ENCODE measurements at regions not wholly inside any gene's neighbourhood (a gene's known extent, or its start where the extent isn't known, plus 50 kb on each side); places are given as distances from the start of the nearest gene placed in this dataset.

DNA sequence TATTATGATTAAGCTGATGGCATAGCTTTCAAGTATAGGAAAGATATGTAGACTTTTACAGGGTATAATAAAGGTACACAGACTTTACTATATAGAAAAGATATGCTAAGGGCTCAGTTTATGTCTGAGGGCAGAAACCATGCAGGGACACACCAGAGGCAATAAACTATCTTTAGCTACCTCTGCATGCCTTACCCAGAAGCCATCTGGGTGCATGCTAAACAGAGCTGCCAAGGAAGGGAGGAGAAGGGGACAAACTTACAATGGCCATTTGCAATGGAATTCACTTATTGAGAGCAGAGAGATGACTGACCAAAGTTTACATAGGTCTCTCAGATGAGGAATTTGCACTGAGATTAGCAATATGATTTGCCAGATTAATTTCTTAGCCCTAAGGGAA lies 143.1 kb upstream of the NR4A3 start:
- no peak overlapping the region for H3K4me3 ChIP-seq
- H3K36me3 ChIP-seq, result no peaks in the 10 kb centered on the region
- no peaks in the 10 kb centered on the region for H3K4me1 ChIP-seq
- TF ChIP-seq, protein P1, sequence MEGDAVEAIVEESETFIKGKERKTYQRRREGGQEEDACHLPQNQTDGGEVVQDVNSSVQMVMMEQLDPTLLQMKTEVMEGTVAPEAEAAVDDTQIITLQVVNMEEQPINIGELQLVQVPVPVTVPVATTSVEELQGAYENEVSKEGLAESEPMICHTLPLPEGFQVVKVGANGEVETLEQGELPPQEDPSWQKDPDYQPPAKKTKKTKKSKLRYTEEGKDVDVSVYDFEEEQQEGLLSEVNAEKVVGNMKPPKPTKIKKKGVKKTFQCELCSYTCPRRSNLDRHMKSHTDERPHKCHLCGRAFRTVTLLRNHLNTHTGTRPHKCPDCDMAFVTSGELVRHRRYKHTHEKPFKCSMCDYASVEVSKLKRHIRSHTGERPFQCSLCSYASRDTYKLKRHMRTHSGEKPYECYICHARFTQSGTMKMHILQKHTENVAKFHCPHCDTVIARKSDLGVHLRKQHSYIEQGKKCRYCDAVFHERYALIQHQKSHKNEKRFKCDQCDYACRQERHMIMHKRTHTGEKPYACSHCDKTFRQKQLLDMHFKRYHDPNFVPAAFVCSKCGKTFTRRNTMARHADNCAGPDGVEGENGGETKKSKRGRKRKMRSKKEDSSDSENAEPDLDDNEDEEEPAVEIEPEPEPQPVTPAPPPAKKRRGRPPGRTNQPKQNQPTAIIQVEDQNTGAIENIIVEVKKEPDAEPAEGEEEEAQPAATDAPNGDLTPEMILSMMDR (IDR thresholded peaks at IDR 0.05), result no peak
- no peaks in the 10 kb centered on the region for H3K27me3 ChIP-seq
- DNase-seq (no peak), ATAC-seq (no peak)
- intact Hi-C loops (cut with DNase I), result no loop called here
- peaks cover 0 to 11% of the 10 kb centered on the region in 2 donors for H3K9me3 ChIP-seq
- H3K27ac ChIP-seq, result no peak overlapping the region

DNA sequence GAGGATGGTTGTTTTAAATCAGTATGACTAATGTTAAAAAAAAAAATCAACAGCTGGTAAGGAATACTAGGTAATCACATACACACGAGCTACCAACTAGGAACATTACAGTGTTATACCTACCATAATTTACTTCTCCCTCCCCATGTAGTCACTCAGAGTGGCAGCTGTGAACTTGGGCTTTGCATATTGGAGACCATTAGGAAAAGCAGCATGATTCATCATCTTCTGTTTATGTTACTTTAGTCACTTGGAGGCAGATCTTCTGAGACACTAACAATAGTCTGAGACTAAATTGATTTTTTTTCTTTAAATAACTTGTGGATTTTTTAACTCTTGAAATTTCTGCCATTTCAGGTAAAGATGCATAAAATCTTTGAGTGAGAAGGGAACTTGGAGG lies 141.5 kb upstream of the NR4A3 start:
- no peaks in the 10 kb centered on the region for H3K36me3 ChIP-seq
- H3K27me3 ChIP-seq, result no peaks in the 10 kb centered on the region
- DNase-seq, result no peak
- intact Hi-C loops (cut with DNase I), result no loop called here
- no peak for ATAC-seq
- TF ChIP-seq, protein P1 (IDR thresholded peaks at IDR 0.05), result no peak
- H3K27ac ChIP-seq, result no peak overlapping the region
- peaks cover 0 to 11% of the 10 kb centered on the region in 2 donors for H3K9me3 ChIP-seq
- no peak overlapping the region for H3K4me3 ChIP-seq
- H3K4me1 ChIP-seq, result no peaks in the 10 kb centered on the region

GRCh38 chr9:99681113-99681512 lies 140.6 kb upstream of the NR4A3 start:
- Histone ChIP-seq H3K27me3 (no peaks in the 10 kb centered on the region), H3K27ac (no peak overlapping the region), H3K9me3 (peaks cover 0 to 6% of the 10 kb centered on the region in 2 donors), H3K4me1 (no peaks in the 10 kb centered on the region), H3K4me3 (no peak overlapping the region), H3K36me3 (no peaks in the 10 kb centered on the region)
- intact Hi-C loops (cut with DNase I), result no loop called here
- ATAC-seq, result no peak
- TF ChIP-seq, protein P1 (IDR thresholded peaks at IDR 0.05), result no peak
- DNase-seq, result no peak

DNA sequence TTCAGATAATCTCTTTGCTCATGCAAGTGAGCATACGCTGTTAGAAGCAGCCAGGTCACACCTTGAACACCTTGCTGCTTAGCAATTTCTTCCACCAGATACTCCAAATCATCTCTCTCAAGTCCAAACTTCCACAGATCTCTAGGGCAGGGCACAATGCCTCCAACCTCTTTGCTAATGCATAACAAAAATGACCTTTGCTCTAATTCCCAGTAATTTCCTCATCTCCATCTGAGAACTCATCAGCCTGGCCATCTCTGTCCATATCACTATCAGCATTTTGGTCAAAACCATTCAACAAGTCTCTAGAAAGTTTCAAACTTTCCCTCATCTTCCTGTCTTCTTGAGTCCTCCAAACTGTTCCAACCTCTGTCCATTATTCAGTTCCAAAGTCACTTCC lies 139.3 kb upstream of the NR4A3 start:
- no peak overlapping the region for H3K27ac ChIP-seq
- no peaks in the 10 kb centered on the region for H3K9me3 ChIP-seq
- DNase-seq (no peak), ATAC-seq (no peak)
- intact Hi-C loops (cut with DNase I), result no loop called here
- TF ChIP-seq, protein P1 (IDR thresholded peaks at IDR 0.05), result no peak
- no peaks in the 10 kb centered on the region for H3K4me1 ChIP-seq
- no peaks in the 10 kb centered on the region for H3K27me3 ChIP-seq
- H3K36me3 ChIP-seq, result no peaks in the 10 kb centered on the region
- H3K4me3 ChIP-seq, result no peak overlapping the region

GRCh38 chr9:99682870-99683269 lies 138.8 kb upstream of the NR4A3 start:
- Histone ChIP-seq H3K27ac (no peak overlapping the region), H3K27me3 (no peaks in the 10 kb centered on the region), H3K4me3 (no peak overlapping the region), H3K9me3 (no peaks in the 10 kb centered on the region), H3K36me3 (no peaks in the 10 kb centered on the region), H3K4me1 (no peaks in the 10 kb centered on the region)
- intact Hi-C loops (cut with DNase I), result no loop called here
- TF ChIP-seq, protein P1 (IDR thresholded peaks at IDR 0.05), result no peak
- no peak for ATAC-seq
- DNase-seq, result no peak

All from left lung (tissue), 4 donors.